MM.1S (cell line): ENCODE measurements at regions not wholly inside any gene's neighbourhood (a gene's known extent, or its start where the extent isn't known, plus 50 kb on each side); places are given as distances from the start of the nearest gene placed in this dataset.

Source experiments
- CTCF ChIP-seq: fragments of 300-600 bp; sonication (generic); IDR thresholded peaks from 2 replicates; pipeline ENCODE4 v1.5.1; 2016; ENCODE audit warnings: antibody characterized with exemption, low read length, mixed read lengths
- EZH2 ChIP-seq: fragments of 300-600 bp; sonication (generic); optimal IDR thresholded peaks from 2 replicates; pipeline ENCODE3; 2017; ENCODE audit warnings: low read depth, mild to moderate bottlenecking, antibody characterized with exemption, low read length, mixed read lengths
- EZH2phosphoT487 ChIP-seq: fragments of 300-600 bp; sonication (generic); IDR thresholded peaks from 2 replicates; pipeline ENCODE4 v1.6.1; 2018; ENCODE audit warnings: antibody characterized with exemption, low read length

- peak; percentile 67 for TF ChIP-seq CTCF
- no peak for TF ChIP-seq EZH2
- TF ChIP-seq EZH2phosphoT487 = no peak
These were observed 121.0 kb upstream of the TEX13D start for GRCh38 chrX:124211312-124211942.
